Sigmoid colon (tissue), 6 donors: ENCODE measurements at regions not wholly inside any gene's neighbourhood (a gene's known extent, or its start where the extent isn't known, plus 50 kb on each side); places are given as distances from the start of the nearest gene placed in this dataset.

Experiments
- DNase-seq: peaks from one replicate; pipeline ENCODE4 v3.0.0-alpha.2; 2019
- H3K27ac ChIP-seq, 4 donors: fragments of 200-600 bp; sonication (generic); one replicate each; pipeline ENCODE4 v1.5.1; 2016 to 2019; ENCODE audit warnings: mild to moderate bottlenecking in 1 of 4
- H3K27me3 ChIP-seq, 3 donors: fragments of 200-600 bp; sonication (generic); one replicate each; pipeline ENCODE4 v1.5.1; 2019; ENCODE audit warnings: mild to moderate bottlenecking in 1 of 3
- H3K36me3 ChIP-seq, 4 donors: fragments of 200-600 bp; sonication (generic); one replicate each; pipeline ENCODE4 v1.5.1; 2016 to 2019
- H3K4me1 ChIP-seq, 4 donors: fragments of 200-600 bp; sonication (generic); one replicate each; pipeline ENCODE4 v1.5.1; 2017 to 2019
- H3K4me3 ChIP-seq, 4 donors: fragments of 200-600 bp; sonication (generic); one replicate each; pipeline ENCODE4 v1.5.1; 2017 to 2019; ENCODE audit warnings: mild to moderate bottlenecking in 2 of 4, moderate library complexity in 1 of 4
- H3K9me3 ChIP-seq, 4 donors: fragments of 200-600 bp in 3 of 4; sonication (generic) in 3 of 4; one replicate each; pipeline versions ENCODE4 v1.5.1 to v1.6.1; 2013 to 2019
- EP300 ChIP-seq, 4 donors: sonication (generic); formaldehyde crosslinking; IDR thresholded peaks; one replicate each; pipeline ENCODE4 v1.6.1; 2017; ENCODE audit warnings: antibody characterized with exemption in 4 of 4
- POLR2A ChIP-seq, 2 donors: fragments of 450-650 bp; IDR thresholded peaks; one replicate each; pipeline ENCODE4 v1.6.1; 2016; ENCODE audit warnings: antibody characterized with exemption in 2 of 2, mild to moderate bottlenecking in 2 of 2, moderate library complexity in 2 of 2
- POLR2AphosphoS5 ChIP-seq, 4 donors: sonication (generic); formaldehyde crosslinking; IDR thresholded peaks; one replicate each; pipeline ENCODE4 v1.6.1; 2017; ENCODE audit warnings: antibody characterized with exemption in 4 of 4
- WGBS, 2 donors: extraction: QIAGEN DNeasy Blood & Tissue Kit; methylation state at CpG; one replicate each; pipeline ENCODE4 v1.1.7; 2013; 5-methylcytosine and 5-hydroxymethylcytosine counted together
- intact Hi-C: fragments of 100-400 bp; cut with DNase I; formaldehyde crosslinking; loops from one replicate; pipeline ENCODE4 v1.15.1; 2023
- TF ChIP-seq, protein P1 (sequence below), 4 experiments: fragments of 450-650 bp in 3 of 4; fragments of 200-600 bp in 1 of 4; IDR thresholded peaks; one replicate each; pipeline ENCODE4 v1.5.1; 2016 to 2019; ENCODE audit warnings: antibody characterized with exemption in 4 of 4, mild to moderate bottlenecking in 3 of 4, moderate library complexity in 2 of 4
- donor health status: healthy with polysubstance abuse.
- donor health status: healthy.

DNA sequence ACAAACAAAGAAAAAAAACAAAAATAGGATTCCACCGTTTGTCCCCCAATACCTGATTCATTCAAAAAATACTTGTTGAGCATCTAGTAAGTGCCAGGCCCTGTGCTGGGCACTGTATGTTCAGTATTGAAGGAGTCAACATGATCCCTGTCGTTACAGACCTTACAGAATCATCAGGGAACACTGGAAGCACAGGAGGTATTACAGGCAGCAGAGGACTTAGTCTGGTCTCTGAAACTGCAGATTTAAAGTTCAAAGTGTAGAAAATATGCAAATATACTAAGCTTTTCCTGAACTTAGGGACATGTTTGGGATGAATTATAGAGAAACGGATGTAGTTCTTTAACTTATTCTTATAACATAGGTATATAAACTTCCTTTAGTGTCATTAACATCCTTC lies 160.7 kb upstream of the RFC3 start:
- WGBS, 2 donors = 74 to 84% methylated on average over 3 of the region's 3 CpGs
- Histone ChIP-seq H3K9me3 (no peaks in the 10 kb centered on the region), H3K4me3 (no peak overlapping the region), H3K36me3 (no peaks in the 10 kb centered on the region), H3K27ac (no peak overlapping the region), H3K4me1 (no peaks in the 10 kb centered on the region), H3K27me3 (no peaks in the 10 kb centered on the region)
- intact Hi-C loops = no loop called here
- no peak for DNase-seq
- TF ChIP-seq EP300 (IDR thresholded peaks at IDR 0.05) (no peak), POLR2A (IDR thresholded peaks at IDR 0.05) (no peak), POLR2AphosphoS5 (IDR thresholded peaks at IDR 0.05) (no peak)
- TF ChIP-seq, protein P1, sequence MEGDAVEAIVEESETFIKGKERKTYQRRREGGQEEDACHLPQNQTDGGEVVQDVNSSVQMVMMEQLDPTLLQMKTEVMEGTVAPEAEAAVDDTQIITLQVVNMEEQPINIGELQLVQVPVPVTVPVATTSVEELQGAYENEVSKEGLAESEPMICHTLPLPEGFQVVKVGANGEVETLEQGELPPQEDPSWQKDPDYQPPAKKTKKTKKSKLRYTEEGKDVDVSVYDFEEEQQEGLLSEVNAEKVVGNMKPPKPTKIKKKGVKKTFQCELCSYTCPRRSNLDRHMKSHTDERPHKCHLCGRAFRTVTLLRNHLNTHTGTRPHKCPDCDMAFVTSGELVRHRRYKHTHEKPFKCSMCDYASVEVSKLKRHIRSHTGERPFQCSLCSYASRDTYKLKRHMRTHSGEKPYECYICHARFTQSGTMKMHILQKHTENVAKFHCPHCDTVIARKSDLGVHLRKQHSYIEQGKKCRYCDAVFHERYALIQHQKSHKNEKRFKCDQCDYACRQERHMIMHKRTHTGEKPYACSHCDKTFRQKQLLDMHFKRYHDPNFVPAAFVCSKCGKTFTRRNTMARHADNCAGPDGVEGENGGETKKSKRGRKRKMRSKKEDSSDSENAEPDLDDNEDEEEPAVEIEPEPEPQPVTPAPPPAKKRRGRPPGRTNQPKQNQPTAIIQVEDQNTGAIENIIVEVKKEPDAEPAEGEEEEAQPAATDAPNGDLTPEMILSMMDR (IDR thresholded peaks at IDR 0.05) = no peak

GRCh38 chr13:33659466-33659865 lies 158.5 kb upstream of the RFC3 start:
- DNase-seq = no peak
- intact Hi-C loops = no loop called here
- no peaks in the 10 kb centered on the region for H3K27me3 ChIP-seq
- no peaks in the 10 kb centered on the region for H3K4me1 ChIP-seq
- no peak for TF ChIP-seq EP300 (IDR thresholded peaks at IDR 0.05)
- no peak for TF ChIP-seq POLR2AphosphoS5 (IDR thresholded peaks at IDR 0.05)
- no peak for TF ChIP-seq POLR2A (IDR thresholded peaks at IDR 0.05)
- TF ChIP-seq, protein P1 (IDR thresholded peaks at IDR 0.05) = no peak
- no peaks in the 10 kb centered on the region for H3K9me3 ChIP-seq
- WGBS, 2 donors = 77 to 81% methylated on average over 4 of the region's 4 CpGs
- H3K4me3 ChIP-seq = no peak overlapping the region
- no peak overlapping the region for H3K27ac ChIP-seq
- H3K36me3 ChIP-seq = no peaks in the 10 kb centered on the region

DNA sequence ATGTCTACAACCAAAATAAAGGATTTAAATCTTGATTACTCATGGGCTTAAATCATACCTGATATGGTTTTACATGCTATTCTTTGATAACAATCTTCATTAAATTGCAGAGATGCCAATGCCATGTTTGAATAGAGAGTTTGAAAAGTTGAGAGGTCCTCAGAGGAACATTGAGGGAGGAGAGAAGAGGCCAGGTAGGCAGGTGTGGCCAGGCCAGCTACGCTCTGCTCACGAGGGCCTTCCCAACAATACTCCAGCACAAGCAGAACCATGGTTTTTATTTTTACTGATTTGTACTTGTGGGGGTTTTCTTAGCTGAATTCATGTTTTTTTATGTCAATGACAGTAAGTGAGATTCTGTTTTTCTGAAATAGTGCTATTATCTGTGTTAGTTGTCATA lies 158.1 kb upstream of the RFC3 start:
- 94 to 97% methylated on average over 2 of the region's 2 CpGs for WGBS, 2 donors
- Histone ChIP-seq H3K27me3 (no peaks in the 10 kb centered on the region), H3K9me3 (no peaks in the 10 kb centered on the region), H3K4me3 (no peak overlapping the region), H3K4me1 (no peaks in the 10 kb centered on the region), H3K27ac (no peak overlapping the region), H3K36me3 (no peaks in the 10 kb centered on the region)
- no peak for DNase-seq
- TF ChIP-seq, protein P1 (IDR thresholded peaks at IDR 0.05) = no peak
- no peak for TF ChIP-seq POLR2AphosphoS5 (IDR thresholded peaks at IDR 0.05)
- no peak for TF ChIP-seq POLR2A (IDR thresholded peaks at IDR 0.05)
- TF ChIP-seq EP300 (IDR thresholded peaks at IDR 0.05) = no peak
- intact Hi-C loops = no loop called here

DNA sequence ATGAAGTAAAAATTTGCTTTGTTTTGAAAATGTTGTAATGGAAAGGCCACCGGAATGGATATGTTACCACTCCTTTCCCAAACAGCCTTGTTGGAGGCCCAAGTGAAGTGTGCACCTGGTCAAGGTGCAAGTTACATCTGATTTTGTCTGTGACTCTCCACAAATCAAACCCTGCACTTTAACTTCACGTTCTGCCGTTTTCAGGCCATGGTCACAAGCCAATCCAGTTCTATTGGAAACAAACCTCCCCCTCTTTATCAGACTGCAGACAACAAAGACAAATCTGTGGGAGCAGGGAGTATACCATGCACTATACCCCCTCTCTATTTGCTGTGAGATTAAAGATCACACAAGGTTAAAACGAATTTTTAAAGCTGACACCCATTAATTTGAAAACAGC lies 155.6 kb upstream of the RFC3 start:
- TF ChIP-seq, protein P1 (IDR thresholded peaks at IDR 0.05) = no peak
- TF ChIP-seq POLR2A (IDR thresholded peaks at IDR 0.05) = no peak
- TF ChIP-seq POLR2AphosphoS5 (IDR thresholded peaks at IDR 0.05) = no peak
- TF ChIP-seq EP300 (IDR thresholded peaks at IDR 0.05) = no peak
- no peak overlapping the region for H3K4me3 ChIP-seq
- no peaks in the 10 kb centered on the region for H3K36me3 ChIP-seq
- H3K27me3 ChIP-seq = no peaks in the 10 kb centered on the region
- no peaks in the 10 kb centered on the region for H3K4me1 ChIP-seq
- intact Hi-C loops = no loop called here
- WGBS, 2 donors = 67 to 71% methylated on average over 4 of the region's 4 CpGs
- no peaks in the 10 kb centered on the region for H3K9me3 ChIP-seq
- DNase-seq = no peak
- H3K27ac ChIP-seq = no peak overlapping the region

GRCh38 chr13:33665626-33666175 lies 152.2 kb upstream of the RFC3 start:
- DNase-seq = no peak
- no peaks in the 10 kb centered on the region for H3K9me3 ChIP-seq
- H3K27ac ChIP-seq = no peak overlapping the region
- TF ChIP-seq POLR2A (IDR thresholded peaks at IDR 0.05) (no peak), POLR2AphosphoS5 (IDR thresholded peaks at IDR 0.05) (no peak), EP300 (IDR thresholded peaks at IDR 0.05) (no peak)
- TF ChIP-seq, protein P1 (IDR thresholded peaks at IDR 0.05) = no peak
- H3K27me3 ChIP-seq = no peaks in the 10 kb centered on the region
- WGBS, 2 donors = 90 to 93% methylated on average over 4 of the region's 4 CpGs
- no peaks in the 10 kb centered on the region for H3K36me3 ChIP-seq
- intact Hi-C loops = no loop called here
- no peaks in the 10 kb centered on the region for H3K4me1 ChIP-seq
- no peak overlapping the region for H3K4me3 ChIP-seq
